Activated CD4-positive, alpha-beta T cell treated with anti-CD3 and anti-CD28 coated beads for 48 hours (primary cell): ENCODE measurements at regions not wholly inside any gene's neighbourhood (a gene's known extent, or its start where the extent isn't known, plus 50 kb on each side); places are given as distances from the start of the nearest gene placed in this dataset.
"Not testable (repeated sequence)": the region's sequence is repeated elsewhere in the genome, so short reads cannot be mapped to it uniquely, and the experiment has no call there.

ENCODE experiments used
- DNase-seq: peaks from one replicate; pipeline ENCODE4 v3.0.0-alpha.2; 2020

- no peak for DNase-seq
Measured at GRCh38 chr20:52004715-52005114, 186.9 kb downstream of the ZFP64 start.

DNA sequence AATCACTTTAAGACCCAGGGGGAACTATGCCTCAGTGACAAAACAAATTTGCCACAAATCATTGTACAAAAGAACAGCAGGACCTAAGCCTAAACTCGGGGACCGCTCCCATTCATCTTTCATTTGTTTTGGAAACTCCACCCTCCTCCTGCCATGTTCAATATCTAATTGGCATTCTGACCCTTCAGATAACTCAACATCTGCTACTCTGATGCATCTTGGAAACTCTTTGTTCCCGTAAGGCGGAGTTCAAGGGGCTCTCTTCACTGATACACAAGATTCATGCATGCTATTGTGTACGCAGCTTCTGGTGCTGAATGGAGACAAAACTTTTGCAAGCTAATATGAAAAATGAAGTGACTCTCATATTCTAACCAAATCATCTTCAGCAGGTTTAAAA, 187.6 kb downstream of the ZFP64 start:
- DNase-seq = no peak

- DNase-seq = no peak
Measured at GRCh38 chr20:52003415-52003814, 188.2 kb downstream of the ZFP64 start.

DNA sequence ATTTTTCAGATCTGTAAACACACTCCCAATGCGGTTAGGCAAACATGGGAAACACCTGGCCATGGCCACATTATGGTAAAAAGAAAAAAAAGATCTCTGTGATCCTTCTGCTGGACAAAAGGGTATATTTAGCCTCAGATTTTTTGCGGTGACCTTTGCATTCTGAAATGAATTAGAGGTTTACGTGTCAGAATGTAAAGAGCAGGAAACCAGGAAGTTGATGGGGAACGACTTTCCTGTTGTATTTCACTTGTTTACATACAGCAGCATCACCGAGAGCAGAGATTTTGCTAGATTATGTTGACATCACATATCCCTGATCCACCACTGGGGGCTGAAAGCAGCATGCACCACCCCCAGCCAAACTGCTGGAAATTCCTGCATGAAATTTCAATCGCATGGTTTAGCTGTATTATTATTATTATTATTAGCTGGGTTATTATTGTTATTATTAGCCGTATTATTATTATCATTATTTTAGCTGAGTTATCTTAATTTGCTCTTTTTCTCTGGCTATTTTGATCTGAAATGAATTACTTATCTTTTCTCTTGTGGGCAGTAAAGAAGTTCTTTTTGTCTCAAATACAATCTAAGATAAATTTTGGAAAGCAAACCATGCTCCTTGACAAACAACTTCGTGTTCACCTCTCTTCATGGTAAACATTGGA, 189.4 kb downstream of the ZFP64 start:
- DNase-seq = no peak

DNA sequence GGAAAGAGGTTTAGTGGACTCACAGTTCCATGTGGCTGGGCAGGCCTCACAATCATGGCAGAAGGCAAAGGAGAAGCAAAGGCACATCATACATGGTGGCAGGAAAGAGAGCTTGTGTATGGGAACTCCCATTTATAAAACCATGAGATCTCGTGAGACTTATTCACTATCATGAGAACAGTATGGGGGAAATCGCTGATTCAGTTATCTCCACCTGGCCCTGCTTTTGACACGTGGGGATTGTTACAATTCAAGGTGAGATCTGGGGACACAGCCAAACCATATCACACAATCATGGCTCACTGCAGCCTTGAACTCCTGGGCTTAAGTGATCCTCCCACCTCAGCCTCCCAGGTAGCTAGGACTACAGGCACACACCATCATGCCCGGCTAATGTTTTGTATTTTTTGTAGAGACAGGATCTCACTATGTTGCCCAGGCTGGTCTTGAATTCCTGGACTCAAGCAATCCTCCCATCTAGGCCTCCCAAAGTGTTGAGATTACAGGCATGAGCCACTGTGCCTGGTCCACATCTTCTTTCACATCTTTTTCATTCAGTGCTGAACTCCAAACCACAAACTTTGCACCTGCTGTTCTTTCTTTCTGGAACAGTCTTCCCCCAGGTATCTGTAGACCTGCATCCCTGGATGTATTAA, 194.2 kb downstream of the ZFP64 start:
- not testable (repeated sequence) for DNase-seq

GRCh38 chr20:51995551-51995951, 193.2 kb upstream of the SALL4 start:
- DNase-seq = no peak

GRCh38 chr20:51994751-51995417, 192.6 kb upstream of the SALL4 start:
- no peak for DNase-seq

DNA sequence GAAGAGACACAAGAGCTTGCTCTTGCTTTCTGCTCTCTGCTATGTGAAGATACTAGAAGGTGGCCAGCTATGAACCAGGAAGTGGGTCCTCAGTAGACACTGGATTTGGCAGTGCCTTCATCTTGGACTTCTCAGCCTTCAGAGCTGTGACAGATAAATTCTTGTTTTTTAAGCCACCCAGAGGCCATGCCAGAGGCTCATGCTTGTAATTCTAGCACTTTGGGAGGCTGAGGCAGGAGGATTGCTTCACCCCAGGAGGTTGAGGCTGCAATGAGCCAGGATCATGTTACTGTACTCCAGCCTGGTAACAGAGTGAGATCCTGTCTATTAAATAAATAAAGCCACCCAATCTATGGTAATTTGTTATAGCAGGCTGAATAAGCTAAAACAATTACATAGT, 185.5 kb upstream of the SALL4 start:
- no peak for DNase-seq

GRCh38 chr20:51985013-51985415, 182.7 kb upstream of the SALL4 start:
- DNase-seq = no peak

DNA sequence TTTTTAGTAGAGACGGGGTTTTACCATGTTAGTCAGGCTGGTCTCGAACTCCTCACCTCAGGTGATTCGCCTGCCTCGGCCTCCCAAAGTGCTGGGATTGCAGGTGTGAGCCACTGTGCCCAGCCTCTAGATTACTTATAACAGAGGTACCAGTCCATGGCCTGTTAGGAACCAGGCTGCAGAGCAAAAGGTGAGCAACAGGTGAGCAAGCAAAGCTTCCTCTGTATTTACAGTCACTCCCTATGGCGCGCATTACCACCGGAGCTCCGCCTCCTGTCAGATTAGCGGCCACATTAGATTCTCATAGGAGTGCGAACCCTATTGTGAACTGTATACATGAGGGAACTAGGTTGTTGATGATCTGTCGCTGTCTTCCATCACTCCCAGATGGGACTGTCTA, 178.0 kb upstream of the SALL4 start:
- no peak for DNase-seq

- no peak for DNase-seq
Measured at GRCh38 chr20:51979226-51979625, 176.9 kb upstream of the SALL4 start.

GRCh38 chr20:51978070-51978501, 175.8 kb upstream of the SALL4 start:
- DNase-seq = no peak

DNA sequence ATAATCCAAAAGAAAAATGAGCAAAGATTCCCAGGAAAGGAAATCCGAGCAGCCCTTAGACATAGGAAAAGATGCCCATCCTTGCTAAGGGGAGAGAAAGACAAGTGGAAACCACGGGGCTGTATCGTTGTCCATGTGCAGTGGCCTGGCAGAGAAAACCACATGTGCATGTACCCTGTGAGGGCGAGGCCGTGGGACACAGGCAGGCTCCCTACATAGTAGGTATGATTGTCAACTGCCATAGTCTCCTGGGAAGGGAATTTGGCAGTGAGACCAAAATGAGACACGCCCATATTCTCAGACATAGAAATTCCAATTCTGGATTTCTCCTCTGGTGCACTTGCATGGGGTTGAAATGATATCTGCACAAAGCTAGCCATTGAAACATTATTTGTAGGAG, 169.7 kb upstream of the SALL4 start:
- no peak for DNase-seq

DNA sequence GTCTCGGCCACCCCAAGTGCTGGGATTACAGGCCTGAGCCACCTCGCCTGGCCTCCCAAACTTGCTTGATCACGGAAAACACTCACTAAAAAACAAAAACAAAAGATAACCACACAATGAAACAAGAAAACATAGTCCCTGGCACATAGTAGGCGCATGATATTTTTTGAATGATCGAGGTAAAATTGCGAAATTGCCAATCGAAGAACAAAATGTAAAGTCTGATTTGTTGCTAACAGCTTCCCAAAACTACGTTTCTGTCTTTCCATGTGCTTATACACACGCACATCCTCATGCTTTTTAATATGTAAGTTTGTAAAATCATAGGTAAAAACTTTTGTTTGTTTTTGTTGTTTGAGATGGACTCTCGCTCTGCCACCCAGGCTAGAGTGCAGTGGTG, 168.5 kb upstream of the SALL4 start:
- DNase-seq = no peak

DNA sequence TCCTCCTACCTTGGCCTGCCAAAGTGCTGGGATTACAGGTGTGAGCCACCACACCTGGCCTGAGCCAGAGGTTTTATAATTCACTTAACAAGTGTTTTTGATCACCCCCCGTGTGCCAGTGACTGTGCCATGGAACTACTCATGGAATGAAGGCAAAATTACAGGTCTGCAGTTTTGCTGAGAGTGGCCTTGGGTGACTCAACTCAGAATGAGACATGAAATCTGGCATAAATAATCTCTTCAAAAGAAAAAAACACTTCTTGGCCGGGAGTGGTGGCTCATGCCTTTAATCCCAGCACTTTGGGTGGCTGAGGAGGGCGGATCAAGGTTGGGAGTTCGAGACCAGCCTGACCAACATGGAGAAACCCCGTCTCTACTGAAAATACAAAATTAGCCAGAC, 166.9 kb upstream of the SALL4 start:
- DNase-seq = no peak

GRCh38 chr20:51968151-51968550, 165.8 kb upstream of the SALL4 start:
- no peak for DNase-seq

DNA sequence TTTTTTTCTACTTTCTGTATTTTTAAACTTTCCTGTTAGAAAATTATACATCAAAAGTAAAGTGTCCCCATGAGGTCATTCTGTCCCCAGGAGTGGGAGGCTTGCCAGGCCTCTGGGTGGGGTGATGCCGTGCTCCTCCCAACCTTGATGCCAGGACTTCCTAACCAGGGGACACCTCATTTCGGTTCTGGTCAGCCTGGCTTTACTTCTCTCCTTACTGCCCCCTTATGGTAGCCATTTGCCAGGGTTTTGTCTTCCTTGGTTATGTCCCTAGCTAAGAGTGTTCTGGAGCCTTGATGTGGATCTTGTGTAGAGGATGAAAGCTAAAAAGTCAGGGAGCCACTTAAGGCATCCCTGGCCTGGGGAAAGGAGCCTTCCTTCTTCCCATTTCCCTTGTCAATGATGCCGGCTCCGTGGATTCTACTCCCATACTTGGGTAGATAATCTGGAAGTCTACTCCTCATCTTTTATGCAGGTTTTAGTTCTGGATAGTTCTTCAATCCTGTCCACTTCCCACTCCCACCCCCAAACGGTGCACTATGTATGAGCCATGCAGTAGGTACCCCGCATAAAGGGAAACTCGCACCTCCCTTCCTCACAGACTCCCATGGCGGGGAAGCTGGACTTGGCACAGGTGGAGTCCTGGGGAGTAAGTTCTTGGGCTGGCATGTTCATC, 164.1 kb upstream of the SALL4 start:
- peak; percentile 27 for DNase-seq

DNA sequence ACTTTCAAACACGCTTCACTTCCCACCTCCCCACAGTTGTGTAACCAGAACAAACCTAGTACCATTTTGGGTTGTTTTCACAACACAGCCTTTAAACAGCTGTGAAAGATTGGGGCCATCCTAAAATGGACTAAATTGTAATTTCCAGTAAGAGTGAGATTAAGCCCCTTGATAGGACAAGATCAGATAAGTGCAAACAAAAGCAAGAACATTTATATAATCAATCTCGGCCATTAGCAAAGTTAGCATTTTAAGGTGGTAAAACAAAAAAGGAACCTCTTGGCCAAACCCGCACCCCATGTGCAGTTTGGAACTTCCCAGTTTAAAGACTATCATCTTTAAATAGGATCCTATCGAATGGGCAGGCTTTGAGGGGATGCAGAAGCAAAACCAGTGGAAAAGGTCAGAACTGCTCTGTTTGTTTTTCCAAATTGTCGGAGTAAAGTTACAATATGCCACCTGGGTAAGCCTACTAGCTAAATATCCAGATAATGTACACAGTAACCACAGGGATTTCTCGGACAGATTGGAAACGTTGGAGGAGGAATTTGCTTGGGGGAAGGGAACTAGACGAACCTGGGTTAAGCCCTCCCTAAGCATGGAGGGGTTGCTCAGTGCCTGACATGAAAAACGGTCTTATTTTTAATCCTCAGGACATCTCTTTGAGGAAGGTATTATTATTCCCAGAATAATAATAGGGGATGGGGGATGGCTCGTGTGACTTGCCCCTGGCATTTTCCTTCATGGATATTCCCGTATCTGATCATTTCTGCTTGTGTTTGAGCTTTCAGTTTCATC, 159.8 kb upstream of the SALL4 start:
- no peak for DNase-seq

GRCh38 chr20:51960047-51960675, 157.8 kb upstream of the SALL4 start:
- DNase-seq = no peak

- DNase-seq = no peak
Measured at GRCh38 chr20:51959066-51959542, 156.8 kb upstream of the SALL4 start.

GRCh38 chr20:51958099-51959065, 156.1 kb upstream of the SALL4 start:
- no peak for DNase-seq
